ENCODE measurements at regions not wholly inside any gene's neighbourhood (a gene's known extent, or its start where the extent isn't known, plus 50 kb on each side); places are given as distances from the start of the nearest gene placed in this dataset.

GRCh38 chr18:9025091-9025838 is 77.2 kb upstream of the NDUFV2 start (continued):
- no peak for TF ChIP-seq ATF2 (IDR thresholded peaks at IDR 0.05; ENCODE audit: low read length)
- no peak for TF ChIP-seq KDM4A (IDR thresholded peaks at IDR 0.05; ENCODE audit: low read depth, low read length, severe bottlenecking)
- no peak for TF ChIP-seq TEAD4 (IDR thresholded peaks at IDR 0.05; ENCODE audit: low read depth, low read length)
- TF ChIP-seq SIRT6 (IDR thresholded peaks at IDR 0.05; ENCODE audit: low read length): no peak
- TF ChIP-seq HDAC6 (IDR thresholded peaks at IDR 0.05; ENCODE audit: low read depth, low read length): no peak
- TF ChIP-seq NRF1 (IDR thresholded peaks at IDR 0.05; ENCODE audit: low read depth, low read length): no peak
- no peak for TF ChIP-seq POU5F1 (IDR thresholded peaks at IDR 0.05; ENCODE audit: low read depth, low read length)
- TF ChIP-seq RFX5 (IDR thresholded peaks at IDR 0.05; ENCODE audit: borderline replicate concordance, low read depth, low read length): no peak
- TF ChIP-seq TAF1 (IDR thresholded peaks at IDR 0.05; ENCODE audit: low read depth, low read length): no peak
- TF ChIP-seq, protein P1, sequence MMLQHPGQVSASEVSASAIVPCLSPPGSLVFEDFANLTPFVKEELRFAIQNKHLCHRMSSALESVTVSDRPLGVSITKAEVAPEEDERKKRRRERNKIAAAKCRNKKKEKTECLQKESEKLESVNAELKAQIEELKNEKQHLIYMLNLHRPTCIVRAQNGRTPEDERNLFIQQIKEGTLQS (IDR thresholded peaks at IDR 0.05; ENCODE audit: insufficient read depth, low read depth, low read length): no peak

All from H1 (cell line).